K562 (cell line): ENCODE measurements at regions not wholly inside any gene's neighbourhood (a gene's known extent, or its start where the extent isn't known, plus 50 kb on each side); places are given as distances from the start of the nearest gene placed in this dataset.
A peak's percentile ranks its signal among the peaks of the same experiment; 100 is the strongest.

Experiments
- CBX3 ChIP-seq, 2 experiments: IDR thresholded peaks; 1 replicate in 1 of 2; 2 replicates in 1 of 2; pipeline ENCODE4 v1.6.1; 2012; ENCODE audit warnings: inconsistent platforms in 2 of 2, low read length in 2 of 2, borderline replicate concordance in 1 of 2, control low read depth in 1 of 2
- CTBP1 ChIP-seq: fragments of 450-650 bp; IDR thresholded peaks from 2 replicates; pipeline ENCODE4 v1.6.1; 2016; ENCODE audit warnings: borderline replicate concordance
- DEAF1 ChIP-seq: fragments of 450-650 bp; formaldehyde crosslinking; IDR thresholded peaks from 2 replicates; pipeline ENCODE4 v1.4.0; 2020; ENCODE audit warnings: mild to moderate bottlenecking, moderate library complexity
- FOXK1 ChIP-seq: sonication (generic); formaldehyde crosslinking; IDR thresholded peaks from 2 replicates; pipeline ENCODE4 v1.8.0; 2022; ENCODE audit warnings: missing genetic modification reagents, mild to moderate bottlenecking, borderline replicate concordance
- HSF4 ChIP-seq: fragments of 250-450 bp; sonication (Bioruptor Pico); IDR thresholded peaks from 2 replicates; pipeline ENCODE4 v2.1.2; 2022; ENCODE audit warnings: mild to moderate bottlenecking, moderate library complexity, borderline replicate concordance
- ILF3 ChIP-seq: fragments of 450-650 bp; IDR thresholded peaks from 2 replicates; pipeline ENCODE4 v1.6.1; 2018; ENCODE audit warnings: antibody characterized with exemption, mild to moderate bottlenecking, moderate library complexity, borderline replicate concordance
- MAFG ChIP-seq: fragments of 450-650 bp; conservative IDR thresholded peaks from 2 replicates; pipeline ENCODE4 v1.6.1; 2016; ENCODE audit warnings: missing genetic modification characterization, missing compliant biosample characterization
- MEF2D ChIP-seq: conservative IDR thresholded peaks from 2 replicates; pipeline ENCODE4 v1.6.1; 2016; ENCODE audit warnings: low read depth, missing genetic modification characterization, missing compliant biosample characterization
- MTF1 ChIP-seq: fragments of 250-450 bp; sonication (Bioruptor Pico); IDR thresholded peaks from 2 replicates; pipeline ENCODE4 v1.9.0; 2021; ENCODE audit warnings: moderate library complexity, mild to moderate bottlenecking, inconsistent platforms, borderline replicate concordance
- NCOA1 ChIP-seq: fragments of 450-650 bp; IDR thresholded peaks from 2 replicates; pipeline ENCODE4 v1.6.1; 2016; ENCODE audit warnings: low read depth
- NELFE ChIP-seq: IDR thresholded peaks from 2 replicates; pipeline ENCODE4 v1.6.1; 2011; ENCODE audit warnings: mild to moderate bottlenecking; ENCODE audit not compliant: insufficient read depth, insufficient read length
- NFATC3 ChIP-seq: fragments of 450-650 bp; IDR thresholded peaks from 2 replicates; pipeline ENCODE4 v1.6.1; 2017; ENCODE audit warnings: mild to moderate bottlenecking
- NONO ChIP-seq, 2 experiments: fragments of 200-400 bp in 1 of 2; fragments of 450-650 bp in 1 of 2; formaldehyde crosslinking in 1 of 2; IDR thresholded peaks; 2 replicates each; pipeline ENCODE4 v1.6.1; 2017; ENCODE audit warnings: low read depth in 2 of 2, mild to moderate bottlenecking in 2 of 2, moderate library complexity in 2 of 2, low read length in 1 of 2
- NR2C2 ChIP-seq, 2 experiments: fragments of 200-800 bp in 1 of 2; sonication (Bioruptor generic) in 1 of 2; sonication (generic) in 1 of 2; formaldehyde crosslinking in 1 of 2; IDR thresholded peaks; 2 replicates each; pipeline versions ENCODE4 v1.6.1 to v1.8.0; 2016 to 2022; ENCODE audit warnings: mild to moderate bottlenecking in 1 of 2, missing compliant biosample characterization in 1 of 2, missing genetic modification characterization in 1 of 2, missing genetic modification reagents in 1 of 2
- PHF8 ChIP-seq: fragments of 200-600 bp; sonication (generic); IDR thresholded peaks from 2 replicates; pipeline ENCODE4 v1.6.1; 2012; ENCODE audit warnings: mixed run types, mild to moderate bottlenecking, inconsistent platforms, low read length, moderate library complexity, borderline replicate concordance
- SRSF7 ChIP-seq: fragments of 200-400 bp; formaldehyde crosslinking; optimal IDR thresholded peaks from 2 replicates; pipeline ENCODE3; 2017; ENCODE audit warnings: mild to moderate bottlenecking, low read depth, low read length
- TCF3 ChIP-seq: sonication (generic); formaldehyde crosslinking; IDR thresholded peaks from 2 replicates; pipeline ENCODE4 v1.4.0; 2020; ENCODE audit warnings: mild to moderate bottlenecking, missing genetic modification reagents
- TEAD4 ChIP-seq, 2 experiments: sonication (generic) in 1 of 2; formaldehyde crosslinking in 1 of 2; IDR thresholded peaks; 2 replicates each; pipeline versions ENCODE4 v1.6.1 to v1.8.0; 2012 to 2022; ENCODE audit warnings: borderline replicate concordance in 1 of 2, inconsistent platforms in 1 of 2, low read length in 1 of 2, mild to moderate bottlenecking in 1 of 2, missing genetic modification reagents in 1 of 2
- USF1 ChIP-seq: sonication (generic); formaldehyde crosslinking; IDR thresholded peaks from 2 replicates; pipeline ENCODE4 v1.9.0; 2022; ENCODE audit warnings: mild to moderate bottlenecking, missing genetic modification reagents
- ZEB2 ChIP-seq: fragments of 450-650 bp; IDR thresholded peaks from 2 replicates; pipeline ENCODE4 v1.6.1; 2016
- ZNF41 ChIP-seq: fragments of 250-450 bp; sonication (Bioruptor Pico); conservative IDR thresholded peaks from 2 replicates; pipeline ENCODE4 v1.4.0; 2020; ENCODE audit warnings: mild to moderate bottlenecking
- ZNF449 ChIP-seq: fragments of 250-450 bp; sonication (Bioruptor Pico); IDR thresholded peaks from 2 replicates; pipeline ENCODE4 v1.8.0; 2022; ENCODE audit warnings: moderate library complexity, mild to moderate bottlenecking, inconsistent platforms

- TF ChIP-seq TEAD4 (IDR thresholded peaks at IDR 0.05; ENCODE audit: low read length) (peak; percentile 78), TEAD4 (CRISPR knock-in tag; IDR thresholded peaks at IDR 0.05; ENCODE audit: borderline replicate concordance) (no peak), TCF3 (peak; percentile 60), SRSF7 (no peak), NFATC3 (no peak), MTF1 (no peak), ZEB2 (peak; percentile 64; the same call in 1 of the 2 replicates), NELFE (no peak), NONO (IDR thresholded peaks at IDR 0.05; ENCODE audit: low read depth in 2 of 2, low read length in 1 of 2) (no peak), NCOA1 (no peak), HSF4 (CRISPR knock-in tag) (no peak), FOXK1 (no peak), MEF2D (tag) (0 out of 2 replicates have a peak, but pooled peaks have one; percentile 10), NR2C2 (CRISPR knock-in tag; IDR thresholded peaks at IDR 0.05) (peak; percentile 41; the same call in 1 of the 2 replicates), NR2C2 (tag; IDR thresholded peaks at IDR 0.05) (no peak), MAFG (tag) (no peak), PHF8 (no peak), CBX3 (IDR thresholded peaks at IDR 0.05; ENCODE audit: borderline replicate concordance in 1 of 2, low read length in 2 of 2) (no peak), ZNF41 (CRISPR knock-in tag) (peak; percentile 93), USF1 (CRISPR knock-in tag) (no peak), ILF3 (no peak), CTBP1 (peak; percentile 55; the same call in 1 of the 2 replicates), DEAF1 (no peak), ZNF449 (no peak)
Observed at GRCh38 chr2:171247741-171248662, 87.3 kb upstream of the TLK1 start (continued).
